ENCODE measurements at regions not wholly inside any gene's neighbourhood (a gene's known extent, or its start where the extent isn't known, plus 50 kb on each side); places are given as distances from the start of the nearest gene placed in this dataset.

DNA sequence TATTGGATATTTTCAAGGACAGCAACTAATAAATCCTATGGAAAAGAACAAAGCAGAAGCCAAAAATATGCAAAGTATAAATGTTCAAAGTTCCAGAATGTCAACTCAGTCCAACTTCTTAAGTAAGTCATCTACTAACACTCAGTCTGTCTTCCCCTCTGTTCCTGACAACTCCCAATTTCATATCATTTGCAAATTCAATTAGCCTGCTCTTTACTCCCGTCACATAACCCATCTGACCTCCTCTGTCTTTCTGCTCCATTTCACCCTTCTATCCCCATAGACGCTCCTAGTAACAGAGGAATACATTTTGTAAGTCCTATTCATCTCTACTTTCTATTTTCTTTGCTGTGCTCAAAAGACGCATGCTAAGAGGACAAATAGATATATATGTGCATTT, 659.8 kb upstream of the MEF2C start:
- H3K4me1 ChIP-seq, result peaks cover 0 to 16% (median 0%) of the 10 kb centered on the region in 3 donors
- no peaks in the 10 kb centered on the region for H3K36me3 ChIP-seq
- no peak for TF ChIP-seq POLR2AphosphoS5 (IDR thresholded peaks at IDR 0.05)
- no peak for TF ChIP-seq CTCF (IDR thresholded peaks at IDR 0.05)
- no peak for TF ChIP-seq EP300 (IDR thresholded peaks at IDR 0.05)
- no peak for TF ChIP-seq POLR2A (IDR thresholded peaks at IDR 0.05)
- H3K27me3 ChIP-seq, result no peaks in the 10 kb centered on the region
- H3K4me3 ChIP-seq, result no peak overlapping the region
- H3K9me3 ChIP-seq, result no peaks in the 10 kb centered on the region
- no peak for ATAC-seq
- WGBS, 2 donors (ENCODE audit: low coverage in 1 of 2), result 71% methylated on average over 3 of the region's 3 CpGs
- no peak overlapping the region for H3K27ac ChIP-seq

DNA sequence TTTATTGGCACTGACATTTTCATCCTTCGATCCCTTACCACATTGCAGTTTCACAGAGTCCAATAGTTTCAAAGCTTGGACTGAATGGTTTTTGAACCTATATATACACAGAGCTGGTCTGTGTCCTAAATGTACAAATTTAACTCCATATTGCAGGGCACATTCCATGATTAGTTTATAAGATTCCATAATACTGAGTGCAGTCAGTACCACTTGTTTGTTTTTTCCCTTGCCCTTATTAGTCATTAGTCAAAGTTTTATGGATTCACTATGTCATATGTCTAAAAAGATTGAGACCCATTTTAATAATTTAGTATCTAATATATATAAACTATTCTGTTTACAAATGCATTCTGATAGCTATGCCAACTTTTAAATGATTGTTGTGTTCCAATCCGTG, 654.8 kb upstream of the MEF2C start:
- H3K4me3 ChIP-seq, result no peak overlapping the region
- no peak for ATAC-seq

GRCh38 chr5:89536020-89536419, 653.0 kb upstream of the MEF2C start:
- H3K27me3 ChIP-seq, result no peaks in the 10 kb centered on the region
- ATAC-seq, result no peak
- H3K4me1 ChIP-seq, result no peaks in the 10 kb centered on the region
- no peak for TF ChIP-seq CTCF (IDR thresholded peaks at IDR 0.05)
- TF ChIP-seq POLR2A (IDR thresholded peaks at IDR 0.05), result no peak
- TF ChIP-seq POLR2AphosphoS5 (IDR thresholded peaks at IDR 0.05), result no peak
- no peak for TF ChIP-seq EP300 (IDR thresholded peaks at IDR 0.05)
- no peaks in the 10 kb centered on the region for H3K9me3 ChIP-seq
- WGBS, 2 donors (ENCODE audit: low coverage in 1 of 2), result 67 to 75% methylated on average over 2 of the region's 2 CpGs
- no peak overlapping the region for H3K27ac ChIP-seq
- H3K36me3 ChIP-seq, result no peaks in the 10 kb centered on the region
- no peak overlapping the region for H3K4me3 ChIP-seq

More for the DNA sequence above, 654.8 kb upstream of the MEF2C start:
- no peak for TF ChIP-seq POLR2A (IDR thresholded peaks at IDR 0.05)
- TF ChIP-seq POLR2AphosphoS5 (IDR thresholded peaks at IDR 0.05), result no peak
- no peak for TF ChIP-seq EP300 (IDR thresholded peaks at IDR 0.05)
- TF ChIP-seq CTCF (IDR thresholded peaks at IDR 0.05), result no peak
- Histone ChIP-seq H3K27me3 (no peaks in the 10 kb centered on the region), H3K4me1 (no peaks in the 10 kb centered on the region), H3K36me3 (no peaks in the 10 kb centered on the region), H3K27ac (no peak overlapping the region), H3K9me3 (no peaks in the 10 kb centered on the region)
- WGBS, 2 donors (ENCODE audit: low coverage in 1 of 2), result 93 to 100% methylated on average over 2 of the region's 2 CpGs

DNA sequence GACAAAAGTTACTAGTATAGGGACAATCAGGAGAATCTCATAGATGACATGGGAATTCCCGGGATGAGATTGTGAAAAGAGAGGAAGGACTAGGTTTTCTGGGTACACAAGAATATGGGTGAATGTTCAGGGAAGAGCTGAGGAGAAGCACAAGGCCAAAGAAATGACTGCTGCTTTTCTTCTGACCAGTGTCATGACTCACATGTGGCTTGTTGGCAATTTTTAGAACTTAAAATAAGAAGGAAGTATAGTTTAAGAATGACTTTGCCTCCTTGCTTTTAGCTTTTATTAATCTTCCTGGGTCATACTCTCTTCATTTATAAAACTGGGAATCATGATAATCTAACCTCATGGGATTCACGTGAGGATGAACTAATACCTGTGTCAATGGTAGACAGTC, 652.4 kb upstream of the MEF2C start:
- Histone ChIP-seq H3K4me1 (no peaks in the 10 kb centered on the region), H3K36me3 (no peaks in the 10 kb centered on the region), H3K27me3 (no peaks in the 10 kb centered on the region), H3K27ac (no peak overlapping the region), H3K9me3 (no peaks in the 10 kb centered on the region), H3K4me3 (no peak overlapping the region)
- no peak for ATAC-seq
- TF ChIP-seq POLR2A (IDR thresholded peaks at IDR 0.05) (no peak), EP300 (IDR thresholded peaks at IDR 0.05) (no peak), POLR2AphosphoS5 (IDR thresholded peaks at IDR 0.05) (no peak), CTCF (IDR thresholded peaks at IDR 0.05) (no peak)
- WGBS, 2 donors (ENCODE audit: low coverage in 1 of 2), result 93 to 94% methylated on average over 2 of the region's 2 CpGs

GRCh38 chr5:89534331-89534730, 651.3 kb upstream of the MEF2C start:
- ATAC-seq, result no peak
- no peak overlapping the region for H3K4me3 ChIP-seq
- no peak overlapping the region for H3K27ac ChIP-seq

More at GRCh38 chr5:89534331-89534730, 651.3 kb upstream of the MEF2C start:
- Histone ChIP-seq H3K27me3 (no peaks in the 10 kb centered on the region), H3K9me3 (no peaks in the 10 kb centered on the region), H3K4me1 (no peaks in the 10 kb centered on the region), H3K36me3 (no peaks in the 10 kb centered on the region)
- no peak for TF ChIP-seq POLR2AphosphoS5 (IDR thresholded peaks at IDR 0.05)
- TF ChIP-seq POLR2A (IDR thresholded peaks at IDR 0.05), result no peak
- no peak for TF ChIP-seq CTCF (IDR thresholded peaks at IDR 0.05)
- no peak for TF ChIP-seq EP300 (IDR thresholded peaks at IDR 0.05)
